Neuron (in vitro differentiated cells): ENCODE measurements at regions not wholly inside any gene's neighbourhood (a gene's known extent, or its start where the extent isn't known, plus 50 kb on each side); places are given as distances from the start of the nearest gene placed in this dataset.

Experiments used
- H2AFZ ChIP-seq: one replicate; pipeline ENCODE4 v1.6.1; 2013; ENCODE audit warnings: low read depth, mild to moderate bottlenecking, inconsistent platforms, low read length, moderate library complexity
- H3K27me3 ChIP-seq: one replicate; pipeline ENCODE4 v1.6.1; 2013; ENCODE audit warnings: low read length; ENCODE audit not compliant: insufficient read depth
- H3K36me3 ChIP-seq: one replicate; pipeline ENCODE4 v1.6.1; 2013; ENCODE audit warnings: low read length; ENCODE audit not compliant: insufficient read depth
- H3K4me1 ChIP-seq: one replicate; pipeline ENCODE4 v1.6.1; 2013; ENCODE audit warnings: low read length; ENCODE audit not compliant: insufficient read depth
- H3K4me3 ChIP-seq: 2 replicates; pipeline ENCODE4 v1.5.1; 2013; ENCODE audit warnings: mild to moderate bottlenecking, low read length, moderate library complexity
- H3K9me3 ChIP-seq: one replicate; pipeline ENCODE4 v1.6.1; 2013; ENCODE audit warnings: low read length

GRCh38 chr6:138640028-138640427 is 133.5 kb upstream of the CCDC28A start:
- H2AFZ ChIP-seq, result no peak overlapping the region
- no peaks in the 10 kb centered on the region for H3K36me3 ChIP-seq
- no peaks in the 10 kb centered on the region for H3K9me3 ChIP-seq
- H3K27me3 ChIP-seq, result no peaks in the 10 kb centered on the region
- H3K4me3 ChIP-seq, result no peak overlapping the region
- no peaks in the 10 kb centered on the region for H3K4me1 ChIP-seq

GRCh38 chr6:138643210-138643609 is 130.4 kb upstream of the CCDC28A start:
- H3K4me1 ChIP-seq, result no peaks in the 10 kb centered on the region
- H3K36me3 ChIP-seq, result no peaks in the 10 kb centered on the region
- no peaks in the 10 kb centered on the region for H3K9me3 ChIP-seq
- H3K4me3 ChIP-seq, result no peak overlapping the region
- no peak overlapping the region for H2AFZ ChIP-seq
- H3K27me3 ChIP-seq, result no peaks in the 10 kb centered on the region

- Histone ChIP-seq H3K9me3 (no peaks in the 10 kb centered on the region), H2AFZ (no peak overlapping the region), H3K4me3 (no peak overlapping the region), H3K4me1 (no peaks in the 10 kb centered on the region), H3K27me3 (no peaks in the 10 kb centered on the region), H3K36me3 (no peaks in the 10 kb centered on the region)
Observed at GRCh38 chr6:138645976-138646640, 127.5 kb upstream of the CCDC28A start.

GRCh38 chr6:138647006-138647405 is 126.6 kb upstream of the CCDC28A start:
- no peak overlapping the region for H3K4me3 ChIP-seq

GRCh38 chr6:138648127-138648526 is 125.4 kb upstream of the CCDC28A start:
- no peaks in the 10 kb centered on the region for H3K36me3 ChIP-seq
- H2AFZ ChIP-seq, result no peak overlapping the region
- H3K4me3 ChIP-seq, result no peak overlapping the region
- no peaks in the 10 kb centered on the region for H3K27me3 ChIP-seq
- no peaks in the 10 kb centered on the region for H3K9me3 ChIP-seq
- no peaks in the 10 kb centered on the region for H3K4me1 ChIP-seq

More at GRCh38 chr6:138647006-138647405, 126.6 kb upstream of the CCDC28A start:
- Histone ChIP-seq H2AFZ (no peak overlapping the region), H3K27me3 (no peaks in the 10 kb centered on the region), H3K36me3 (no peaks in the 10 kb centered on the region), H3K9me3 (no peaks in the 10 kb centered on the region), H3K4me1 (no peaks in the 10 kb centered on the region)

- Histone ChIP-seq H3K4me1 (peaks cover 3% of the 10 kb centered on the region), H3K9me3 (no peaks in the 10 kb centered on the region), H3K4me3 (no peak overlapping the region), H3K36me3 (no peaks in the 10 kb centered on the region), H2AFZ (no peak overlapping the region), H3K27me3 (no peaks in the 10 kb centered on the region)
Observed at GRCh38 chr6:138651491-138651890, 122.1 kb upstream of the CCDC28A start.

- no peak overlapping the region for H2AFZ ChIP-seq
- H3K4me3 ChIP-seq, result no peak overlapping the region
- H3K4me1 ChIP-seq, result peaks cover 3% of the 10 kb centered on the region
- no peaks in the 10 kb centered on the region for H3K27me3 ChIP-seq
- no peaks in the 10 kb centered on the region for H3K9me3 ChIP-seq
- no peaks in the 10 kb centered on the region for H3K36me3 ChIP-seq
Observed at GRCh38 chr6:138652824-138653223, 120.7 kb upstream of the CCDC28A start.

GRCh38 chr6:138653435-138653834 is 120.1 kb upstream of the CCDC28A start:
- no peaks in the 10 kb centered on the region for H3K9me3 ChIP-seq
- no peaks in the 10 kb centered on the region for H3K36me3 ChIP-seq
- no peaks in the 10 kb centered on the region for H3K27me3 ChIP-seq
- H2AFZ ChIP-seq, result no peak overlapping the region
- peaks cover 3% of the 10 kb centered on the region for H3K4me1 ChIP-seq
- no peak overlapping the region for H3K4me3 ChIP-seq

GRCh38 chr6:138654715-138655634 is 118.6 kb upstream of the CCDC28A start:
- no peak overlapping the region for H3K4me3 ChIP-seq
- H3K27me3 ChIP-seq, result no peaks in the 10 kb centered on the region
- H3K9me3 ChIP-seq, result no peaks in the 10 kb centered on the region
- H3K4me1 ChIP-seq, result peaks cover 3% of the 10 kb centered on the region
- no peaks in the 10 kb centered on the region for H3K36me3 ChIP-seq
- no peak overlapping the region for H2AFZ ChIP-seq

GRCh38 chr6:138655828-138656227 is 117.7 kb upstream of the CCDC28A start:
- no peak overlapping the region for H3K4me3 ChIP-seq

GRCh38 chr6:138656364-138657064 is 117.1 kb upstream of the CCDC28A start:
- Histone ChIP-seq H2AFZ (no peak overlapping the region), H3K27me3 (no peaks in the 10 kb centered on the region), H3K36me3 (no peaks in the 10 kb centered on the region), H3K4me3 (no peak overlapping the region), H3K9me3 (no peaks in the 10 kb centered on the region), H3K4me1 (peaks cover 3% of the 10 kb centered on the region)

More at GRCh38 chr6:138655828-138656227, 117.7 kb upstream of the CCDC28A start:
- no peak overlapping the region for H2AFZ ChIP-seq
- H3K4me1 ChIP-seq, result peaks cover 3% of the 10 kb centered on the region
- H3K36me3 ChIP-seq, result no peaks in the 10 kb centered on the region
- no peaks in the 10 kb centered on the region for H3K27me3 ChIP-seq
- no peaks in the 10 kb centered on the region for H3K9me3 ChIP-seq

GRCh38 chr6:138657065-138657425 is 116.5 kb upstream of the CCDC28A start:
- Histone ChIP-seq H3K36me3 (no peaks in the 10 kb centered on the region), H3K4me3 (no peak overlapping the region), H3K27me3 (no peaks in the 10 kb centered on the region), H3K9me3 (no peaks in the 10 kb centered on the region), H2AFZ (no peak overlapping the region), H3K4me1 (peaks cover 3% of the 10 kb centered on the region)

- Histone ChIP-seq H3K9me3 (no peaks in the 10 kb centered on the region), H3K27me3 (no peaks in the 10 kb centered on the region), H2AFZ (no peak overlapping the region), H3K4me3 (no peak overlapping the region), H3K36me3 (no peaks in the 10 kb centered on the region), H3K4me1 (no peaks in the 10 kb centered on the region)
Observed at GRCh38 chr6:138659998-138660397, 113.6 kb upstream of the CCDC28A start.
